ENCODE measurements at regions not wholly inside any gene's neighbourhood (a gene's known extent, or its start where the extent isn't known, plus 50 kb on each side); places are given as distances from the start of the nearest gene placed in this dataset.

DNA sequence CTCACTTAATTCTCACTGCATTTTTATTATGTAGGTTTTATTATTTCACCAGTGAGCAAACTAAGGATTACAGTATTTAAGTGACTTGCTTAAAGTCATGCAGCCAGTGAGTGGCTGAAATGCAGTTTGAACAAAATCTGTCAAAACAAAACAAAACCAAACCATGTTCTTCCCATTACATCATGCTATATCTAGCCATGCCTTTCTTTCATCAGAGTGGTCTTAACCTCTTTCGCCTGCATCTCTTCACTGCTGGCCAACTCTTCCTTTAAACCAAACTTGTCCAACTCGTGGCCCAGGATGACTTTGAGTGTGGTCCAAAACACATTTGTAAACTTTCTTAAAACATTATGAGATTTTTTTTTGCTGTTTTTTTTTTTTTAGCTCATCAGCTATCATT lies 223.2 kb downstream of the PCDH7 start:
- DNase-seq, result no peak

GRCh38 chr4:30945586-30945985 lies 225.4 kb downstream of the PCDH7 start:
- DNase-seq, result no peak

- no peak for DNase-seq
Measured at GRCh38 chr4:30946288-30946687, 226.1 kb downstream of the PCDH7 start.

GRCh38 chr4:30948653-30949052 lies 228.5 kb downstream of the PCDH7 start:
- no peak for DNase-seq

DNA sequence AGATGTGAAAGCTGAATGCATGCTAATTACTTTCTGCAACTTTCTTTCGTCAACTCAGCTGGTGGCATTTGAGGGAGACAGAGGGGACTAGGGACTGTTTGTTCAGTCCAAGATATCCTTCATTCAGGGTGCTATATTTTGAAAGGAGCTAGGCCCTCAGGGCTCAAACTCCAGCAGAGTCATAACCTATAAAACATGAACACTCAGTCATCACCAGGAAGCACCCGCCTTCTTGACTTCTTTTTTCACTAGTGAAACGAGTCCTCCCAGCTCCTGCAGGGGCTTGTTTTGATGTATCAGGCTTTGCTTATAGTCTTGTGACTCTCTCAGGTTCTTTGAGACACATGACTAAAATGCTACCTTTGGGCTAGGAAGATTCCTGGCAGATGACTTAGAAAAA lies 230.6 kb downstream of the PCDH7 start:
- DNase-seq, result no peak

- no peak for DNase-seq
Measured at GRCh38 chr4:30952526-30953219, 232.5 kb downstream of the PCDH7 start.

GRCh38 chr4:30953799-30954198 lies 233.6 kb downstream of the PCDH7 start:
- peak; percentile 83 for DNase-seq

DNA sequence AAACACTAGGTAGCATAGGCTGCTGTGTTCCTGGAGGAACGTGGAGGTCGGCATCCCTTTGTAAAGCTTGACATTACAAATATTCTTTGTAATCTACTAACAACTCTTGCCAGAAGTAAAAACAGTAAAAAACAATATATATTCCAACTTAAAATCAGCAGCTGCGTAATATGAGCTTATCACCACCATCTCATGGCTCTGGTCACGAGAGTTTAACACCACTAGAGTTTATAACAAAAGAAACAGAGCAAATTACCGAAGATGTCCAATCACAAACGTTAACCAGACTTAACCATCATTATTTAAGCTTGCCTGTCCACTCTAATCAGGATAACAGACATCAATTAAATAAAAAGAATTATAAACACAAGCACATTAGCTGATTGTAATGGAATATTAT lies 236.7 kb downstream of the PCDH7 start:
- DNase-seq, result no peak

GRCh38 chr4:30957706-30958105 lies 237.5 kb downstream of the PCDH7 start:
- no peak for DNase-seq

GRCh38 chr4:30959781-30960485 lies 239.8 kb downstream of the PCDH7 start:
- DNase-seq, result no peak

- DNase-seq, result no peak
Measured at GRCh38 chr4:30962939-30963338, 242.8 kb downstream of the PCDH7 start.

- DNase-seq, result no peak
Measured at GRCh38 chr4:30968926-30969325, 248.8 kb downstream of the PCDH7 start.

- DNase-seq, result no peak
Measured at GRCh38 chr4:30972542-30972941, 252.4 kb downstream of the PCDH7 start.

DNA sequence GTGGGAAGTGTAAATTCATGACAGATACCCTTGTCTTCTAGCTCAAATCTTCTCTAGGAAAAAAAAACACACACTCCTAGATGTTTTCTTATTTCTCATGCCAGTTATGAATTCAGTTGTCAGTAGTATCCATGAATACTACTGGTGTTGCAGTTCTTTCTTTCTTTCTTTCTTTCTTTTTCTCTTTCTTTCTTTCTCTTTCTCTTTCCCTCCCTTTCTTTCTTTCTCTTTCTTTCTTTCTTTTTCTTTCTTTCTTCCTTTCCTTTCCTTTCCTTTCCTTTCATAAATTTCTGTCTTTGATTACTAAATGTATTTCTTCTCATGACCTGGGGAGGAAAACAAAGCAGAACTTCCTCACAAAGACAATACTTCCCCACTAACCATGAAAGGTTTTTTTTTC lies 253.8 kb downstream of the PCDH7 start:
- DNase-seq, result no peak

- DNase-seq, result no peak
Measured at GRCh38 chr4:30979402-30979801, 259.2 kb downstream of the PCDH7 start.

DNA sequence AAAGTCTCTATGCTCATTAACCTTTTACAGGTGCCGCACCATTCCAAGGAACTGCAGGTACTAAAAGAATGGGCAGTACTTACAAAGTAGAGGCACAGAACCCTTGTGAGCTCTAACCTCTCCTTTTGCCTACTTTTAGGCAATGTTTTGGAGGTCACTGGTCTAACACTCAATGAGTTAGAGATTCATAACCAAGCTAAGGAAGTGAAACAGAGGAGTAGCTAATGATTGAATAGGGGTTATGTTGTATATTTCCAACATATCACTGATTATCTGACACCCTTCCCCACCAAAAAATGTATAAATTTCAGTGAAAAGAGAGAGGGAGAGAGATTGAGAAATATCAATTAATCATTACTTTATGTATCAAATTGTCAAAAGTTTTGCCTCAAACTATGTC lies 269.3 kb downstream of the PCDH7 start:
- DNase-seq, result no peak

GRCh38 chr4:30996841-30997240 lies 276.7 kb downstream of the PCDH7 start:
- DNase-seq, result no peak

DNA sequence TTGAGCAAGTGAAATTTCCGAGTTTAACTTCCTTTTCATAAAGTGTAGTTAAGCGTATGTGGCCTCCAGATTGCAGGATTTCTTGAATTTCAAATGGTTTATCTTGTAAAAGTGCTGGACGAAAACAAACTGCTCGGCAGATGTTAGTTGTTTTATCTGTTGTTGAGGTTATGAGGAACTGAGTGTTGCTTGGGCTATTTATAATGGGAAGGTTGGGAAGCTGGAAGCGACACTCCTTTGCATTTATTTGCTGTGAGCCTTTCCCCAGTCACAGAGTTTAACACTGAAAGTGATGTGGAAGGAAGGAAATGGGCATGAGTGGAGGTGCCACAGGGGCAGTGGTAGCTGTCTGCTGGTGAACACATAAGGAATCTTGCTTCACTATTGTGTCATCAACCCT lies 284.9 kb downstream of the PCDH7 start:
- DNase-seq, result no peak

DNA sequence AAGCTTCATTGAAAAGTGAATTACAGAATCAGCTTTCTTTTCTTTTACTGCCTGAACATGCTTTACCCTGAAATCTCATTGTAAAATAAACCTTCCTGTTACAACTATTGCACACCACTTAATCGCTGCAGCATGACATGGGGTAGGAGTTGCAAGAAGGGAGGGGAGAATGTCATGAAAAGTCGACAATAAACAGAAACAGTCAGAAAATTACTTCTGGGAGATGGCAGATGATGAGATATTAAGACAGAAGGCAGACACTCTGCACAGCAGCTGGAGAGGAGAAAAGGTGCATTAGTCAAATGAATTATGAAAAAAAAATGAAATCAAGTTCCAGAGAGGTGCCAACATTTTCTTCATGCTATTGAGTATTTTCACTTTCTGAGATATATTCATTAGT lies 287.7 kb downstream of the PCDH7 start:
- peak; percentile 17 for DNase-seq

GRCh38 chr4:31009926-31010325 lies 289.8 kb downstream of the PCDH7 start:
- DNase-seq, result no peak

DNA sequence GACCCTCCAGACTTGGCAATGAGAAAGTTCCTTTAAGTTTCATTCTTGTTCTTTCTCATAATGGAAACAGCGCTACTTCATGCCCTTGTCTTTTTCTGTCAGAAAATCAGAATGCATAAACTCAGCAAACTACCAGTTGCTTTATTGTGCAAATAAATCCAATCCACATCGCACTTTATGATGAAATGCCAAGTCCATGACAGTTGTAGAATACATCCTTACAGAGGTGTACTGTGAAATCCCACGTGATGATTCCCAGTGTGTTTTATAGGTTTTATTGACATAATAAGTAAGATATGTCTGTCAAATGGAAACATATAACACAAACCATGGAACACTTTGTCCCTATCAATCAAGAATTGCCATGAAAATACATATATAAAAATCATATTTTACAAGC lies 295.0 kb downstream of the PCDH7 start:
- no peak for DNase-seq

GRCh38 chr4:31016322-31017061 lies 296.3 kb downstream of the PCDH7 start:
- no peak for DNase-seq

GRCh38 chr4:31020363-31020762 lies 300.2 kb downstream of the PCDH7 start:
- DNase-seq, result no peak

DNA sequence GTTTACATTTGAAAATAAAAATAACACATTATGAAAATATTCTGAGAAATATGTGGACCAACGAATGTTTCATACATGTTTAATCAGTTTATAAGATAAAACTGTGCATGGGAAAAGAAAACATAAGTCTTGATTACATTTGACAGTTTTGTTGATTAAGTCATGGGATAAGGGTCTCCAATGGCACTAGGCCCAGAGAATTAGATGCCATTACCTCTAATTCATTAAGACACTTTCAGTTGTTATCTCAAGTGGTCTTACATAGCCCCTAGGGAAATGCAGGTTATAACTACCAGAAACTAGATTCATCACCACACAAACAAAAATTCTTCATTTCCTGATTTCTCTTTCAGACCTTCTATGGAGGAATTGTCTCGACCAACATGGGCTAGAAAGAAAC lies 300.8 kb downstream of the PCDH7 start:
- DNase-seq, result no peak

Measured in NCI-H446 treated with DMSO at 0.1 percent for 48 hours (cell line).